GM12865 (cell line): ENCODE measurements at regions not wholly inside any gene's neighbourhood (a gene's known extent, or its start where the extent isn't known, plus 50 kb on each side); places are given as distances from the start of the nearest gene placed in this dataset.

Source experiments
- DNase-seq: peaks from one replicate; pipeline ENCODE4 v3.0.0; 2010; ENCODE audit warnings: low read depth
- H3K4me3 ChIP-seq: 2 replicates; pipeline ENCODE4 v1.5.1; 2011; ENCODE audit warnings: mild to moderate bottlenecking, low read depth, low read length, control low read depth
- CTCF ChIP-seq: IDR thresholded peaks from 2 replicates; pipeline ENCODE4 v1.5.1; 2011; ENCODE audit warnings: low read length, control low read depth, low read depth, inconsistent platforms; ENCODE audit not compliant: insufficient read depth; ENCODE audit errors: missing control alignments

- DNase-seq: no peak
These were observed 545.5 kb downstream of the UQCRFS1 start for GRCh38 chr19:28667348-28667977.

GRCh38 chr19:28665748-28666147 lies 547.2 kb downstream of the UQCRFS1 start:
- no peak for DNase-seq
- no peak overlapping the region for H3K4me3 ChIP-seq
- TF ChIP-seq CTCF: no peak

More at GRCh38 chr19:28667348-28667977, 545.5 kb downstream of the UQCRFS1 start:
- TF ChIP-seq CTCF: no peak
- no peak overlapping the region for H3K4me3 ChIP-seq

- no peak overlapping the region for H3K4me3 ChIP-seq
- no peak for DNase-seq
- no peak for TF ChIP-seq CTCF
These were observed 556.3 kb downstream of the UQCRFS1 start for GRCh38 chr19:28656644-28657043.

- TF ChIP-seq CTCF: no peak
- no peak for DNase-seq
- H3K4me3 ChIP-seq: no peak overlapping the region
These were observed 557.9 kb downstream of the UQCRFS1 start for GRCh38 chr19:28655054-28655453.

GRCh38 chr19:28652765-28653164 lies 560.2 kb downstream of the UQCRFS1 start:
- TF ChIP-seq CTCF: no peak
- H3K4me3 ChIP-seq: no peak overlapping the region
- no peak for DNase-seq

- H3K4me3 ChIP-seq: no peak overlapping the region
- DNase-seq: no peak
- no peak for TF ChIP-seq CTCF
These were observed 566.3 kb downstream of the UQCRFS1 start for GRCh38 chr19:28646629-28647028.

GRCh38 chr19:28644169-28644775 lies 568.7 kb downstream of the UQCRFS1 start:
- DNase-seq: no peak
- H3K4me3 ChIP-seq: no peak overlapping the region
- TF ChIP-seq CTCF: no peak
